ENCODE measurements at regions not wholly inside any gene's neighbourhood (a gene's known extent, or its start where the extent isn't known, plus 50 kb on each side); places are given as distances from the start of the nearest gene placed in this dataset.
A peak's percentile ranks its signal among the peaks of the same experiment; 100 is the strongest.

GRCh38 chr12:69001251-69001650, 68.3 kb upstream of the CPM start:
- Mint-ChIP-seq H3K4me3 (ENCODE audit: unreplicated experiment) (no peak overlapping the region), H3K27ac (ENCODE audit: unreplicated experiment) (no peak overlapping the region), H3K4me1 (ENCODE audit: low read depth) (peaks cover 4% of the 10 kb centered on the region), H3K27me3 (ENCODE audit: low read depth) (no peaks in the 10 kb centered on the region), H3K9me3 (ENCODE audit: low read depth) (peaks cover 10% of the 10 kb centered on the region), H3K36me3 (ENCODE audit: low read depth) (no peaks in the 10 kb centered on the region)
- no peak for TF ChIP-seq CTCF (IDR thresholded peaks at IDR 0.05)
- no peak for DNase-seq (ENCODE audit: low spot score)

GRCh38 chr12:69002969-69003368, 70.0 kb upstream of the CPM start:
- no peak for TF ChIP-seq CTCF (IDR thresholded peaks at IDR 0.05)
- Mint-ChIP-seq H3K27ac (ENCODE audit: unreplicated experiment) (no peak overlapping the region), H3K9me3 (ENCODE audit: low read depth) (peaks cover 10% of the 10 kb centered on the region), H3K36me3 (ENCODE audit: low read depth) (no peaks in the 10 kb centered on the region), H3K4me1 (ENCODE audit: low read depth) (peaks cover 17% of the 10 kb centered on the region), H3K27me3 (ENCODE audit: low read depth) (no peaks in the 10 kb centered on the region), H3K4me3 (ENCODE audit: unreplicated experiment) (no peak overlapping the region)
- no peak for DNase-seq (ENCODE audit: low spot score)

GRCh38 chr12:69003991-69004390, 71.0 kb upstream of the CPM start:
- H3K27me3 Mint-ChIP-seq (ENCODE audit: low read depth), result no peaks in the 10 kb centered on the region
- H3K9me3 Mint-ChIP-seq (ENCODE audit: low read depth), result peaks cover 8% of the 10 kb centered on the region
- no peak for TF ChIP-seq CTCF (IDR thresholded peaks at IDR 0.05)
- no peak for DNase-seq (ENCODE audit: low spot score)
- no peak overlapping the region for H3K4me3 Mint-ChIP-seq (ENCODE audit: unreplicated experiment)
- no peak overlapping the region for H3K27ac Mint-ChIP-seq (ENCODE audit: unreplicated experiment)
- H3K4me1 Mint-ChIP-seq (ENCODE audit: low read depth), result peaks cover 22% of the 10 kb centered on the region
- H3K36me3 Mint-ChIP-seq (ENCODE audit: low read depth), result no peaks in the 10 kb centered on the region

- Mint-ChIP-seq H3K4me3 (ENCODE audit: unreplicated experiment) (peak overlapping the region; percentile 64), H3K36me3 (ENCODE audit: low read depth) (no peaks in the 10 kb centered on the region), H3K9me3 (ENCODE audit: low read depth) (no peaks in the 10 kb centered on the region), H3K27me3 (ENCODE audit: low read depth) (no peaks in the 10 kb centered on the region), H3K4me1 (ENCODE audit: low read depth) (peaks cover 19% of the 10 kb centered on the region), H3K27ac (ENCODE audit: unreplicated experiment) (peak overlapping the region; percentile 75)
- TF ChIP-seq CTCF (IDR thresholded peaks at IDR 0.05), result no peak
- no peak for DNase-seq (ENCODE audit: low spot score)
Measured at GRCh38 chr12:69007101-69007854, 74.3 kb upstream of the CPM start.

- TF ChIP-seq CTCF (IDR thresholded peaks at IDR 0.05), result no peak
- no peak overlapping the region for H3K4me3 Mint-ChIP-seq (ENCODE audit: unreplicated experiment)
- peak overlapping the region; percentile 49 for H3K27ac Mint-ChIP-seq (ENCODE audit: unreplicated experiment)
- H3K9me3 Mint-ChIP-seq (ENCODE audit: low read depth), result no peaks in the 10 kb centered on the region
- no peak for DNase-seq (ENCODE audit: low spot score)
- no peaks in the 10 kb centered on the region for H3K36me3 Mint-ChIP-seq (ENCODE audit: low read depth)
- peaks cover 19% of the 10 kb centered on the region for H3K4me1 Mint-ChIP-seq (ENCODE audit: low read depth)
- no peaks in the 10 kb centered on the region for H3K27me3 Mint-ChIP-seq (ENCODE audit: low read depth)
Measured at GRCh38 chr12:69007855-69008351, 74.9 kb upstream of the CPM start.
